ENCODE measurements at regions not wholly inside any gene's neighbourhood (a gene's known extent, or its start where the extent isn't known, plus 50 kb on each side); places are given as distances from the start of the nearest gene placed in this dataset.

GRCh38 chr4:128573781-128574508, 235.6 kb upstream of the JADE1 start:
- no peaks in the 10 kb centered on the region for H3K36me3 ChIP-seq (ENCODE audit: low read depth)
- peak overlapping the region; percentile 54 for H3K27ac ChIP-seq (ENCODE audit: poor library complexity, severe bottlenecking)
- H3K4me3 ChIP-seq (ENCODE audit: severe bottlenecking) = no peak overlapping the region
- no peaks in the 10 kb centered on the region for H3K27me3 ChIP-seq (ENCODE audit: insufficient read depth, poor library complexity, severe bottlenecking)
- no peak for TF ChIP-seq CTCF (IDR thresholded peaks at IDR 0.05; ENCODE audit: poor library complexity, severe bottlenecking)
- DNase-seq (ENCODE audit: low spot score) (no peak), ATAC-seq (ENCODE audit: low read depth) (peak; percentile 46; the same call in 2 of the 3 replicates)
- H3K4me1 ChIP-seq (ENCODE audit: insufficient read depth, poor library complexity, severe bottlenecking) = peaks cover 25% of the 10 kb centered on the region
- H3K9me3 ChIP-seq (ENCODE audit: severe bottlenecking) = no peaks in the 10 kb centered on the region

GRCh38 chr4:128572778-128573241, 236.7 kb upstream of the JADE1 start:
- Histone ChIP-seq H3K27me3 (ENCODE audit: insufficient read depth, poor library complexity, severe bottlenecking) (no peaks in the 10 kb centered on the region), H3K36me3 (ENCODE audit: low read depth) (no peaks in the 10 kb centered on the region), H3K9me3 (ENCODE audit: severe bottlenecking) (no peaks in the 10 kb centered on the region), H3K4me1 (ENCODE audit: insufficient read depth, poor library complexity, severe bottlenecking) (peaks cover 25% of the 10 kb centered on the region), H3K27ac (ENCODE audit: poor library complexity, severe bottlenecking) (peak overlapping the region; percentile 54), H3K4me3 (ENCODE audit: severe bottlenecking) (no peak overlapping the region)
- ATAC-seq (ENCODE audit: low read depth) = no peak
- TF ChIP-seq CTCF (IDR thresholded peaks at IDR 0.05; ENCODE audit: poor library complexity, severe bottlenecking) = no peak
- no peak for DNase-seq (ENCODE audit: low spot score)

- Histone ChIP-seq H3K27me3 (ENCODE audit: insufficient read depth, poor library complexity, severe bottlenecking) (no peaks in the 10 kb centered on the region), H3K4me3 (ENCODE audit: severe bottlenecking) (no peak overlapping the region), H3K27ac (ENCODE audit: poor library complexity, severe bottlenecking) (peak overlapping the region; percentile 54), H3K9me3 (ENCODE audit: severe bottlenecking) (no peaks in the 10 kb centered on the region), H3K36me3 (ENCODE audit: low read depth) (no peaks in the 10 kb centered on the region), H3K4me1 (ENCODE audit: insufficient read depth, poor library complexity, severe bottlenecking) (peaks cover 25% of the 10 kb centered on the region)
- DNase-seq (ENCODE audit: low spot score) (no peak), ATAC-seq (ENCODE audit: low read depth) (peak; percentile 96)
- no peak for TF ChIP-seq CTCF (IDR thresholded peaks at IDR 0.05; ENCODE audit: poor library complexity, severe bottlenecking)
Observed at GRCh38 chr4:128571747-128572146, 237.8 kb upstream of the JADE1 start.

GRCh38 chr4:128570387-128570975, 239.0 kb upstream of the JADE1 start:
- Histone ChIP-seq H3K27me3 (ENCODE audit: insufficient read depth, poor library complexity, severe bottlenecking) (no peaks in the 10 kb centered on the region), H3K4me1 (ENCODE audit: insufficient read depth, poor library complexity, severe bottlenecking) (peaks cover 25% of the 10 kb centered on the region)
- no peak for DNase-seq (ENCODE audit: low spot score)

More at GRCh38 chr4:128570387-128570975, 239.0 kb upstream of the JADE1 start:
- Histone ChIP-seq H3K9me3 (ENCODE audit: severe bottlenecking) (no peaks in the 10 kb centered on the region), H3K27ac (ENCODE audit: poor library complexity, severe bottlenecking) (no peak overlapping the region), H3K4me3 (ENCODE audit: severe bottlenecking) (no peak overlapping the region), H3K36me3 (ENCODE audit: low read depth) (no peaks in the 10 kb centered on the region)
- no peak for TF ChIP-seq CTCF (IDR thresholded peaks at IDR 0.05; ENCODE audit: poor library complexity, severe bottlenecking)
- peak; percentile 31; the same call in 1 of the 3 replicates for ATAC-seq (ENCODE audit: low read depth)
